GM18517 (cell line): ENCODE measurements at regions not wholly inside any gene's neighbourhood (a gene's known extent, or its start where the extent isn't known, plus 50 kb on each side); places are given as distances from the start of the nearest gene placed in this dataset.
A peak's percentile ranks its signal among the peaks of the same experiment; 100 is the strongest.
"Not testable (repeated sequence)": the region's sequence is repeated elsewhere in the genome, so short reads cannot be mapped to it uniquely, and the experiment has no call there.

ENCODE experiments used
- ATAC-seq: cut with Tn5 transposase; IDR thresholded peaks from one replicate; pipeline ENCODE4 v1.9.1; 2021; ENCODE audit warnings: mild to moderate bottlenecking, moderate library complexity; ENCODE audit not compliant: unreplicated experiment

GRCh38 chr4:116688536-116688935 is 396.8 kb downstream of the TRAM1L1 start:
- ATAC-seq = no peak

- no peak for ATAC-seq
Measured at GRCh38 chr4:116668190-116668589, 417.2 kb downstream of the TRAM1L1 start.

GRCh38 chr4:116665716-116666115 is 419.7 kb downstream of the TRAM1L1 start:
- ATAC-seq = no peak

- no peak for ATAC-seq
Measured at GRCh38 chr4:116664198-116664597, 421.2 kb downstream of the TRAM1L1 start.

- no peak for ATAC-seq
Measured at GRCh38 chr4:116639070-116639577, 446.3 kb downstream of the TRAM1L1 start.

- no peak for ATAC-seq
Measured at GRCh38 chr4:116638592-116638991, 446.8 kb downstream of the TRAM1L1 start.

- peak; percentile 96 for ATAC-seq
Measured at GRCh38 chr4:116636917-116637316, 448.5 kb downstream of the TRAM1L1 start.

GRCh38 chr4:116632269-116632668 is 453.1 kb downstream of the TRAM1L1 start:
- no peak for ATAC-seq

- ATAC-seq = no peak
Measured at GRCh38 chr4:116628598-116628997, 456.8 kb downstream of the TRAM1L1 start.

GRCh38 chr4:116627545-116627944 is 457.8 kb downstream of the TRAM1L1 start:
- no peak for ATAC-seq

GRCh38 chr4:116619508-116619907 is 465.9 kb downstream of the TRAM1L1 start:
- not testable (repeated sequence) for ATAC-seq

GRCh38 chr4:116618638-116619037 is 466.7 kb downstream of the TRAM1L1 start:
- no peak for ATAC-seq

DNA sequence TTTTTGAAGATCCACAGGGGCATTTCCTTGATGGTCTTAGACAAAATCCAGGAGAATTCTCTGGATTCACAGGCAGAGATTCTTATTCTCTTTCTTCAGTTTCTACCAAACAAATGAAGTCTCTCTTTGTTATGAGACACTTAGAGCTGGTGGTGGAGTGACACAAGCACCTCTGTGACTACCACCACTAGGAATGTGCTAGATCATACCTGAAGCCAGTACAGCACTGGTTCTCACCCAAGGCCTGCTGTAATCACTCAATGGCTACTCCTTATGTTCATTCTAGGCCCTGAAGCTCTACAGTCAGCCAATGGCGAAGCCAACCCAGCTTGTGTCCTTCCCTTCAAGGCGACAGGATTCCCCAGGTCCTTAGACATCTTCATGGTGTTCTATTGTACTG is 482.3 kb downstream of the TRAM1L1 start:
- no peak for ATAC-seq

GRCh38 chr4:116599859-116600258 is 485.5 kb downstream of the TRAM1L1 start:
- no peak for ATAC-seq

- ATAC-seq = no peak
Measured at GRCh38 chr4:116598980-116599789, 486.2 kb downstream of the TRAM1L1 start.

GRCh38 chr4:116598155-116598979 is 487.0 kb downstream of the TRAM1L1 start:
- ATAC-seq = no peak

- ATAC-seq = no peak
Measured at GRCh38 chr4:116590648-116591047, 494.7 kb downstream of the TRAM1L1 start.

GRCh38 chr4:116588783-116589182 is 496.6 kb downstream of the TRAM1L1 start:
- no peak for ATAC-seq

GRCh38 chr4:116585246-116585645 is 500.1 kb downstream of the TRAM1L1 start:
- no peak for ATAC-seq

- ATAC-seq = no peak
Measured at GRCh38 chr4:116577321-116577720, 508.1 kb downstream of the TRAM1L1 start.

GRCh38 chr4:116573540-116573939 is 511.8 kb downstream of the TRAM1L1 start:
- no peak for ATAC-seq

DNA sequence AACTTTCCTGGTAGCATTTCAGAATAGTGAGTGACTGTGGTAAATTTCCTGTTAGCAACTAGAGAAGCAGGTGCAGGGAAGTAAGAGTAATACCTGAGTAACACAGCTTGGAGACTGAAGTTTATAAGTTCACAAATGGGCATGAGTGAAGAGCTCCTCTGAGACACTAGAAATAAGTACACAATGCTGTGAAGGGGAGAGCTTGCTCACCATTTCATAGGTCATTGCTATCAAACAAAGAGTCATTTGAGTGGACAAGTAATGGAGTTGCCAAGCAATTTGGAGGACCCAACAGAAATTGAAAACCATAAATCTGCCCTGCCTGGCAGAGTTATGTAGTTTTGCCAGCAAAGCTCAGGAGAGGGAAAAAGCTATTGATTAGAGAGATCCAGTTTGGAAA is 523.6 kb downstream of the TRAM1L1 start:
- ATAC-seq = no peak
